ENCODE measurements at regions not wholly inside any gene's neighbourhood (a gene's known extent, or its start where the extent isn't known, plus 50 kb on each side); places are given as distances from the start of the nearest gene placed in this dataset.
"Not testable (repeated sequence)": the region's sequence is repeated elsewhere in the genome, so short reads cannot be mapped to it uniquely, and the experiment has no call there.

DNA sequence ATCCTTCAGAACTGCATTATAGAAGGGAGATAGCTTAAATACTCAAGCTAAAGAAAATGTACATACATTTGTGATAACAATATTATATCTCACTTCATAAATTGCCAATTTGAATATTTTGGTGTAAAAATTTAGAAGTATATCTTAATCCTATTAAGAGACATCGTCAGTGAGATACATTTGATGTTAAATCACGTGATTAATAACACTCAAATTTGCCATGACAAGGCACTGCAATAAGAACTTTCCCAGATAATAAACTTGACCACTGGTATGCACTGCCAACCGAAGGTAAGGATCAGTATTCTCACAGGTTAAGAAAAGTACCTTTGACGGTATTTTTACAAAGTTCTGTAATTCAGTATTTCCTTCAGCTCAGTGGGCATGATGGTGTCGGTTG, 764.7 kb upstream of the FRG1 start:
- DNase-seq = no peak

GRCh38 chr4:189177130-189177529, 763.5 kb upstream of the FRG1 start:
- no peak for DNase-seq

DNA sequence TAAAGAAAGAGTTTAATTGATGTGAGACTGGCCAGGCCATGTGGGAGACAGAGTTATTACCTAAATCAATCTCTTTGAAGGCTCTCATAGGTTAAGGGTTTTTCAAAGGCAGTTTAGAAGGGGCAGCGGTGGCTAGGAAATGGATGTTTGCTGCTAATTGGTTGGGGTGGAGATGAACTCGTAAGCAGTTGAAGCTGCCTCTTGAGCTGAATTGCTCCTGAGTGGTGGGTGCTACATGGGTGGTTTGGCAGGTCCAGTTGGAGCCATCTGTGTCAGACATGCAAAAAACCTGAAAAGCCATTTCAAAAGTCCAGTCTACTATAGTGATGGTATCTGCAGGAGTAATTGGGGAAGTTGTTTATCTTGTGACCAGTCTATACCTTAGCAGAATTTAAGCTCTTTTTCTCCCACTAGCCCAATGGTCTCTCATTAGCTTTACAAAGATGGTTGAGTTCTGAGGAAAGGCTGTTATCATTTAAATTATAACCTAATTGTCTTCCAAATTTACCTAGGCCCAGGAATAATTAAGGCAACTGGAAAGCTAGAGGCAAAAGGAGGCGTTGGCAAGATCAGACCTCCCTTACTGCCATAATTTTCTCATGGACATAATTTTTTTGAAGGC, 762.4 kb upstream of the FRG1 start:
- DNase-seq = no peak

DNA sequence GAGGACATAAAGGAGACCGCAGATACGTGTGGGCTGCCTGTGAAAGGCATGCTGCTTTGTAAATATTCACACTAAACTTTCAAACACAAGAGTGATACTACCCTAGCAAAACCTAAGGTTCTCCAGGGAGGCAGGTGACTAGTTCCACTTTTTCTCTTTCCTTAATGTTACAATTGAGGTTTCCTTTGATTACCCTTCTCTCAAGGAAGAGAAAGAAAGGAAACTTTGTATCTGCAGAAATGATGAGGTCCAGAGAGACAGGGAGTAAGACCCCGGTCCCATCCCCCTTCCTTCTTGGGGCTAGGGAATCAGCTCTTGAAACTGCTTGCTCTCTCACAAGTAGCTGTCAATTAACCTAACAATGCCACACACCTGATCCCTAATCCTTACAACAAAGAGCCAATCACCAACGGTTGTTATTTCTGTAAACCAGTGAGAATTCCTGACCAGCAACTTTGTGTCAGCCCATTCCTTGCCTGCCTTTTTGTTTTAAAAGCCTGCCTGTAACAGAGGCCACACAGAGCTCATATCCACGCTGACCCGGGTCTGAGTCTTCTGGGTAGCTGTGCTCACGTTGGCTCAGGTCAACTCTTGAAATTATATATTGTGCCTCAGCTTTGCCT, 754.8 kb upstream of the FRG1 start:
- DNase-seq = no peak

DNA sequence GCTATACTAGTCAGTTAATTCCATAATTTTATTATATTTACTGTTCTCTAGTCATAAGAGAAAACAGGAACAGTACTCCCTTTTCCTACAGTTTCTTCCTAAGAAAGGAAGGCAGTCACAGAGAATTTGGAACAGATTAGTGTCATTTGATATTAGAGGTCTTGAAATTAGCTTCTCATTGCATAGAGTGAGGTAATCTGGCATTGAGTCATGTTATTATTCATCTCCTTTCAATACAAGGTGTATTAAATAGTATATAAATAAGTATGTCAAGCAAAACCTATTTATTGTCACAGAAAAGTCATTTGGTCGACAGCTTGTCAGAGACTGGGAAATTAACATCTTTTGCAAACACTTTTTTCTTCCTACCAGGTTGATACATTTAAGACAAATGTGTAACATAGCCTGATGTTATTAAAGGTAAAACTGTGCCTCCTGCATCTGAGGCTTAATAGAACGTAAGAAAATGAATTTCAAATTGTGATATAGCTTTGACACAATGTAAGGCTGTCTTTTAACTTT, 753.1 kb upstream of the FRG1 start:
- no peak for DNase-seq

GRCh38 chr4:189198624-189199023, 742.0 kb upstream of the FRG1 start:
- no peak for DNase-seq

GRCh38 chr4:189200353-189200752, 740.3 kb upstream of the FRG1 start:
- DNase-seq = no peak

DNA sequence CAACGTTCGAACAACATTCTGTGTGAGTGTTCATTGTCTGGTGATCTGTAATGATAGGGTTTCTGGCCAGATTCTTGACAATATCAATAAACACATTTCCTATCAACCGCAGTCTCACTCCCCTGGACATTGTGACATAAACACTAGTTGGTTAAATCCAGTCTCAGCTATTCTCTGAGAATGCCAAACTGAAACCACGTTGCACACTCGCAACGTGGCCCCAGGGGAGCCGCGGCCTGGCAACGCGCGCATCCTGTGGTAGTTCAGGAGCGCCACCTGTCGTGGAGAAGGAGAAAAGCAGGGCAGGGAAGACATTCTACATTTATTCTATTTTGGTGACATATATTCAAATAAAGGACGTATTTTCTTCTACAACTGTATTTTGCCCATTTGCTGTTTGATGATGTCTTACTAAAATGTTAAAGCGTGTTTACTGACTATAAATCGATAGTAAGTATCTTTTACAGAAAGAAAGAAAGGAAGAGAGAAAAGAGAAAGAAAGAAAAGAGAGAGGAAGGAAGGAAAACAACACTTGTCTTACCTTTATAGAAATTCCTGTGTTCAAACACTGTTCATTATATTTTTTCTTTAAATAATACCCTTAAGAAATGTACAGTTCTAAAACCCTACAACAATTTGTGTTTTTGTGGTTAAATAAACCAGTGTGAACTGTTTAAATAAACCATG, 738.3 kb upstream of the FRG1 start:
- peak; percentile 71 to 88 (median 75) for DNase-seq

GRCh38 chr4:189202869-189203271, 737.8 kb upstream of the FRG1 start:
- DNase-seq = peak in 2 of 3 donors; percentile 25 to 74

DNA sequence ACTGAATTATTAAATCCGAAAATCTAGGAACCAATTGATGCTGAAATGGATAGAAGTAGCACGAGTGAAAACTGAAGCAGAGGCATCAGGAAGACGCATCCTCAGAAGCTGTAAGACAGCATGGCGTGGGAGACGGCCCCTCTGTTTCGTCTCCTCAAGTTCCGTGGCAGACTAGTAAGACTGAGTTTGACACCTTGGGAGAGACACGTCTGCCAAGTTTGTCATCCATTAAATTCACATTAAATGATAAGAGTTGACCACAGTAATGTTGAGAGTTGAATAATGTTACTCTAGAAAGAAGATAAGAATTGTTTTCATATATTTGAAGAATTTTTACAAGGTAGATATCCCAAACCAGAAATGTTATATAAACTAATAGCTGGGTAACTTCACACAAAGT, 736.1 kb upstream of the FRG1 start:
- DNase-seq = no peak

GRCh38 chr4:189206953-189207352, 733.7 kb upstream of the FRG1 start:
- DNase-seq = no peak

GRCh38 chr4:189207872-189208271, 732.8 kb upstream of the FRG1 start:
- no peak for DNase-seq

DNA sequence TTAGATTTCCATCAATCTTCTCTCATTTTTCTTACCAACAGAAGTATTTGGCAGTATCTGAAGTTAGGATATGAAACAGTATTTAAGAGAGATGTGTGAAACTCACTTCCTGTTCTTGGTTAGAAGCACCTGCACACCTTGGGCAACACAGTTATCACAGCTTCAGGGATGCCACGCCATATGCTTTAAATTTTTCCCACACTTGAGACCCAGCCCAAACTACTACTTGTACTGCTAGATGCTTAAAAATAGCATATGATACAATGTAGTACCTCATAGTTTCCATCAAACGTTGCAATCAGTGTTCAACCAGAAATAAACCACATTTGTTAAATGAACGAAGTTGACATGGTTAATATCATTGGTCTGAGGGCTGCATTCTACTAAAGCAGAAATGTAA, 725.1 kb upstream of the FRG1 start:
- DNase-seq = no peak

DNA sequence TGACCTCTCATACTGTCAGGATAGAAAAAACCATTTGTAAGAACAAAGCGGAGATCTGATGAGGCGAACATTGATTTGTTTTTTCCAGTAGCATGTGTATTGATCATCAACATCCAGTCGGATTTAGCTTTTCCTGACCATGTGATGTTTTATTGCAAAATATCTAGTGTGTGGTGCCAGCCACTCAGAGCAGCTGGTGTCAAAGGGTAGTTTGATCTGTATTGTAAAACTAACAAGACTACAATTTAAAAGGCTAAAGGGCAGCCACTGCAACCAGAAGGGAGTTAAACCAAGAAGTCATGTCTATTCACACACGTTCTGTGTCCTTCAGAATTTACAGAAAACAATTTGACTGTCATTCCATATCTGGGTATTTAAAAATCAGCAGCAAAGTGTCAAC, 719.0 kb upstream of the FRG1 start:
- no peak for DNase-seq

- DNase-seq = no peak
These were observed 711.9 kb upstream of the FRG1 start for GRCh38 chr4:189228726-189229125.

- no peak for DNase-seq
These were observed 708.4 kb upstream of the FRG1 start for GRCh38 chr4:189232274-189232673.

GRCh38 chr4:189233754-189234153, 706.9 kb upstream of the FRG1 start:
- not testable (repeated sequence) for DNase-seq

DNA sequence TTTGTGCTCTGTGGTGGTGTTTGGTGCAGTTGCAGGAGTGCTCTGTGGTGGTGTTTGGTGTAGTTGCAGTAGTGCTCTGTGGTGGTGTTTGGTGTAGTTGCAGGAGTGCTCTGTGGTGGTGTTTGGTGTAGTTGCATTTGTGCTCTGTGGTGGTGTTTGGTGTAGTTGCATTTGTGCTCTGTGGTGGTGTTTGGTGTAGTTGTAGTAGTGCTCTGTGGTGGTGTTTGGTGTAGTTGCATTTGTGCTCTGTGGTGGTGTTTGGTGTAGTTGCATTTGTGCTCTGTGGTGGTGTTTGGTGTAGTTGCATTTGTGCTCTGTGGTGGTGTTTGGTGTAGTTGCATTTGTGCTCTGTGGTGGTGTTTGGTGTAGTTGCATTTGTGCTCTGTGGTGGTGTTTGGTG, 705.7 kb upstream of the FRG1 start:
- DNase-seq = not testable (repeated sequence)

DNA sequence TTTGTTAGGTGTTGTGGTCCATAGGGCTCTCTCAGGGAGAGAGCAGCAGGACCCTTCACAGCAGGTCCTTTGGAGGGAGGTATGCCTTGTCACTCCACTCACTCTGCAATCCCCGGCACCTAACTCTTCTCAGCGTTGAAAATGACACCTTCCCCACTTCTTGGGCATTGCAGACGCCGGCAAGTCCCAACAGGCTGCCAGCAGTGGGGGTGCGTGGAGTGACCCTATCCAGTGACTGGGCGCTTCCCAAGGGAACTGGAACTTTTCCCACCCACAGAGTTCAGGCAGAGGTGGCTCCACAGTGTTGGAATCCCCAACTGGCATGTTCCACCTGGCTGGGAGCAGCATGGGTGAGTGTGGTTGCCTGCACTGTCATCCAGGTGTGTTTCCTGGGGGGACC, 705.1 kb upstream of the FRG1 start:
- no peak for DNase-seq

GRCh38 chr4:189236321-189236720, 704.4 kb upstream of the FRG1 start:
- not testable (repeated sequence) for DNase-seq

- DNase-seq = no peak
These were observed 703.3 kb upstream of the FRG1 start for GRCh38 chr4:189237340-189237739.

DNA sequence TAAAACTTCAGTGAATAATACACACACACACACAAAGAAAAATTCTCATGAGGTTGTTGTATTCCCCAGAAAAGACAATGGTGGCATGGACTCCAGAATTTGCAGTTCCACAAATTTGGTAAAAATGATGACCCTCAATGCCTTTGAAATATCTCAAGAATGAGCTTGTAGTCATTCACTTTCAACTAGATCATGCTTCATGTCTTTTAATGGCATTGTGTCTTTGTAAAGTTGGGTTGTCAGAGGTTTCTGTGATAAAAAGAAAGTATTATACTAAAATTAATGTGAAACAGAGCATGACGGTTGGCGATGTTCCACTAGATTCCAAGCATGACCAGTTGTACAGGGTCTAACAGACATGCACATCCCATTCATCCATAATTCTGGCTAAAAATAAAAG, 685.0 kb upstream of the FRG1 start:
- DNase-seq = peak in 2 of 3 donors; percentile 3

DNA sequence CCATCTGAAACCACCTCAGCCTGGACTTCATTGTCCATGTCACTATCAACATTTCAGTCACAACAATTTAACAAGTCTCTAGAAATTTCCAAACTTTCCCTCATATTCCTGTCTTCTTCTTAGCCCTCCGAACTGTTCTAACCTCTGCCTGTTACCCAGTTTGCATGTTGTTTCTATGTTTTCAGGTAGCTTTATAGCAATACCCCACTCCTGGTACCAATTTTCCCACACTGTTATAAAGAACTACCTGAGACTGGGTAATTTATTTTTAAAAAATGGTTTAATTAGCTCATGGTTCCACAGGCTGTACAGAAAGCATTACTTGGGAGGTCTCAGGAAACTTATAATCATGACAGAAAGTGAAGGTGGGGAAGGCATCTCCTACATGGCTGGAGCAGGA, 679.2 kb upstream of the FRG1 start:
- no peak for DNase-seq
